Omental fat pad (tissue), 3 donors: ENCODE measurements at regions not wholly inside any gene's neighbourhood (a gene's known extent, or its start where the extent isn't known, plus 50 kb on each side); places are given as distances from the start of the nearest gene placed in this dataset.
"Not testable (repeated sequence)": the region's sequence is repeated elsewhere in the genome, so short reads cannot be mapped to it uniquely, and the experiment has no call there.

Source experiments
- ATAC-seq: fragments of 150-250 bp; one replicate; pipeline ENCODE4 v1.9.1; 2016; ENCODE audit warnings: mild to moderate bottlenecking, moderate library complexity; ENCODE audit not compliant: low FRiP score
- DNase-seq: peaks from one replicate; pipeline ENCODE4 v3.0.0-alpha.2; 2019; ENCODE audit warnings: low spot score
- TF ChIP-seq, protein P1 (sequence below), 3 donors: fragments of 450-650 bp; IDR thresholded peaks; one replicate each; pipeline ENCODE4 v1.5.1; 2016 to 2017; ENCODE audit warnings: antibody characterized with exemption in 3 of 3, mild to moderate bottlenecking in 3 of 3, moderate library complexity in 2 of 3

GRCh38 chr3:154875142-154875541, 205.0 kb upstream of the MME start:
- DNase-seq (no peak), ATAC-seq (no peak)
- TF ChIP-seq, protein P1, sequence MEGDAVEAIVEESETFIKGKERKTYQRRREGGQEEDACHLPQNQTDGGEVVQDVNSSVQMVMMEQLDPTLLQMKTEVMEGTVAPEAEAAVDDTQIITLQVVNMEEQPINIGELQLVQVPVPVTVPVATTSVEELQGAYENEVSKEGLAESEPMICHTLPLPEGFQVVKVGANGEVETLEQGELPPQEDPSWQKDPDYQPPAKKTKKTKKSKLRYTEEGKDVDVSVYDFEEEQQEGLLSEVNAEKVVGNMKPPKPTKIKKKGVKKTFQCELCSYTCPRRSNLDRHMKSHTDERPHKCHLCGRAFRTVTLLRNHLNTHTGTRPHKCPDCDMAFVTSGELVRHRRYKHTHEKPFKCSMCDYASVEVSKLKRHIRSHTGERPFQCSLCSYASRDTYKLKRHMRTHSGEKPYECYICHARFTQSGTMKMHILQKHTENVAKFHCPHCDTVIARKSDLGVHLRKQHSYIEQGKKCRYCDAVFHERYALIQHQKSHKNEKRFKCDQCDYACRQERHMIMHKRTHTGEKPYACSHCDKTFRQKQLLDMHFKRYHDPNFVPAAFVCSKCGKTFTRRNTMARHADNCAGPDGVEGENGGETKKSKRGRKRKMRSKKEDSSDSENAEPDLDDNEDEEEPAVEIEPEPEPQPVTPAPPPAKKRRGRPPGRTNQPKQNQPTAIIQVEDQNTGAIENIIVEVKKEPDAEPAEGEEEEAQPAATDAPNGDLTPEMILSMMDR (IDR thresholded peaks at IDR 0.05), result no peak

- TF ChIP-seq, protein P1 (IDR thresholded peaks at IDR 0.05), result no peak
- ATAC-seq (no peak), DNase-seq (no peak)
These were observed 207.4 kb upstream of the MME start for GRCh38 chr3:154872696-154873095.

DNA sequence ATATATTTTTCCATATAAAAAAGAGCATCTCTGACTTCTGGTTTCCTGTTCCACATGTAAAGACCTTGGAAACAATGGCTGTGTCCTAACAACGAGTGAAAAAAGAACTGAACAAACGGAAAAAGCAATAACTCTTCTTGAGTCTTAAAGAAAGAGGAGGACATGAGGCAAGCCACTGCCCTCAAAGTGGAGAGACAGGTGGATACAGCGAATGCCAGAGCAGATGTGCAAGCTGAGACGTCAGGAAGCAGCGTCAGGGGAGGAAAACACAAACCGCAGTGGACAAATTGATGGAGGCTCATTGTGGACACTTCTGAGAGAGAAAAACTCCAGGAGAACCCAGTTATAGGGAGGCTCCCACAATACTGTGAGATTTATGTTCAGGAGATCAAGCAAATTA, 208.0 kb upstream of the MME start:
- DNase-seq (no peak), ATAC-seq (no peak)
- TF ChIP-seq, protein P1 (IDR thresholded peaks at IDR 0.05), result no peak

GRCh38 chr3:154864947-154865346, 215.2 kb upstream of the MME start:
- ATAC-seq (no peak), DNase-seq (no peak)
- TF ChIP-seq, protein P1 (IDR thresholded peaks at IDR 0.05), result no peak

- no peak for DNase-seq
- ATAC-seq, result no peak
- TF ChIP-seq, protein P1 (IDR thresholded peaks at IDR 0.05), result no peak
These were observed 217.9 kb upstream of the MME start for GRCh38 chr3:154862265-154862664.

- not testable (repeated sequence) for DNase-seq, ATAC-seq
These were observed 227.1 kb upstream of the MME start for GRCh38 chr3:154852998-154853397.

DNA sequence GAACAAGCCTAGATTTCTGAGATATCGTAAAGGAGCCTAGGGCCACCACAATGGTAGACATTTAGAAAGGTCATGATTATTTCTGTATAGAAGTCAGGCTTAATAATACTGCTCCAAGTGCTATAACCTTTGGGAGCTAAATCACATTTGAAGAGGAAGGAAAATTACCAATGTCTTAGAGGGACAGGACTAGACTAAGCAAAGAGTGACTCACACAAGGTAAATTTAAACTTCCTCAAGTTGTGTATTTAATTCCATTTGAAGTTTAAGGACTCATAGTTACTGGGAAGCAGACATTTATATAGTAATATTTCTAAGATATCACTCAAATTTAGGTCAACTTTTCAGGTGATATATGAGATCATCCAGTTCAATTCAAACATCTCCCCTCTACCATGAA, 227.6 kb upstream of the MME start:
- ATAC-seq, result no peak
- DNase-seq, result no peak
- TF ChIP-seq, protein P1 (IDR thresholded peaks at IDR 0.05), result no peak

DNA sequence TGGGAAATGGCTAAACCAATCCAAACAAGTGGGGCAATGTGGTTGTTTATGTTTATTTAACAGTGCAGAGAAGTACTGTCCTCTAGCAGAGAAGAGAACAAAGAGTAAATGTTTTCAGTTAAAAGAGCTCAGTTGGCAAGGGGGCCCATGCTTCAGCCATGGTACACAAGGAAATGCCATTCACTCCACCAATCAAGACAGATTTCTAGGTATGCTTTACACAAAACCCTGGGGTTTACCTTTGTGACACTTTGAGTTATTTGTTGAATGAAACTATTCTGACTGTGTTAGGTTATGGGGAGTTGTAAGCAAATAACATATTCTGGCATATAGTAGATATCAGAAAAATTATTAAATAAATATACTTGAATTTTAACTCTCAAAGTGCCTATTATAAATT, 228.5 kb upstream of the MME start:
- DNase-seq, result no peak
- no peak for ATAC-seq
- TF ChIP-seq, protein P1 (IDR thresholded peaks at IDR 0.05), result no peak
